GM19397 (cell line): ENCODE measurements at regions not wholly inside any gene's neighbourhood (a gene's known extent, or its start where the extent isn't known, plus 50 kb on each side); places are given as distances from the start of the nearest gene placed in this dataset.

Source experiments
- ATAC-seq: cut with Tn5 transposase; IDR thresholded peaks from one replicate; pipeline ENCODE4 v1.9.1; 2021; ENCODE audit warnings: mild to moderate bottlenecking, moderate library complexity; ENCODE audit not compliant: unreplicated experiment

DNA sequence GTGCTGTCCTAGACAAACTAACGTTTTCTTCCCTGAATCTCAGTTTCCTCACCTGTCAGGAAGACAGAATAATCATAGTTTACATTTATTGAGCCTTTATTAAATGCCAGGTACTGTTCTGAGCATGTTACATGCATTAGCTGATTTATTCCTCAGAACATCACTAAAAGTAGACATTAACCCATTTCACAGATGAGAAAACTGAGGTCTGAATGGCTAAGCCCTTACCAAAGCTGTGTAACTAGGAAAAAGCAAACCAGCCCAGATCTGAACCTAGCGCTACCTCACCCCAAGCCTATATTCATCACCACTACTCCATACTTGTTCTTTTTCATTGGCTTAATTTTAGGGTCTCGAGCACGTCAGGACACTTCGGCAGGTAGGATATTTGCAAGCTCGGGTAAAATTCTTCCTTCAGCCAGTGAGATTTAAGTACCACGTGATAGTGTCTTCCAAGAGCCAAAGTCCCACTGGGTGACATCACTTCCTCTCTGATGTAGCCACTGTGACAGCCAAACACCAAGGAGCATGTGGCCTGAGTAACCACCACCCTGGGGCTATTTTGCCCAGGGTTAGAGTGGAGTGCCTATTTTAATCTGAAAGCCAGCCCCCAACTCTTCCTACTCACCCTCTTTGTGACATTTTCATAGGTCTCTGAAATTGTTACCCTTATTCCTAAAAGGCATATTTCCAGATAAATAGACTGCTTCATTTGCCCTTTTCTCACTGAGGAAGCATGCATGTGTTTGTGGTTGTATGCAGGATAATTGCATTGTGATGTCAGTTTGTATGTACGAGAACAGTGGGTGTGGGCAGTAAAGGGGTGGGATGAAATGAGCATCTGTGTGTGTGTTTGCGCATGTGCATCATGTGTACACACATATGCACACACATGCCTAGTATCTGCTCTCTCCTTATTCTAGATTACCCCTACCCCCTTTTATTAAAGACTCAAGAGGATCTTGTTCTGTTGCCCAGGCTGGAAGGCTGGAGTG is 62.2 kb upstream of the WSCD2 start:
- no peak for ATAC-seq

DNA sequence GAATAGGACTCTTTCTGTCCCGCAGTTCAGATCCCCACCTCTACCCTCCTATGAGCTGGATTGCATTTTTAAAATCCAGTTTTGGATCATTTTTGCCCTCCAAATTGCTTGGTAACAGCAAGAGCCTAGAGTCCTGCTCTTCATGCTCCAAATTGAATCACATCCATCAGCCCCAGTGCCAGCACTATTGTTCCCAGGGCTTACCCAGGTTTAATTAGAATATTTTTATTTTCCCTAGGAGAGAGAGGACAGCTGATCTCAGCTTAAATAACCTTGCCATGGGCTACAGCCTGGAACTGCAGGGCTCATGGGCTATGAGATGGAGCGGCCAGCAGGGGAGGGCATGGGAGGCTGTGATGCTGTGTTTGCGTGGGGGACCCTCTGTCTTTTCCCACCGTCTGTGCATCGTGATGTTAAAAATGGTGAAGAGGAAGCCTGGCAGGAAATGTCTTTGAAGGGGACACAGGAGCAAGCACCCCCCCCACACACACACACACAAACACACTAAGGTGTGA is 59.4 kb upstream of the WSCD2 start:
- ATAC-seq, result no peak

DNA sequence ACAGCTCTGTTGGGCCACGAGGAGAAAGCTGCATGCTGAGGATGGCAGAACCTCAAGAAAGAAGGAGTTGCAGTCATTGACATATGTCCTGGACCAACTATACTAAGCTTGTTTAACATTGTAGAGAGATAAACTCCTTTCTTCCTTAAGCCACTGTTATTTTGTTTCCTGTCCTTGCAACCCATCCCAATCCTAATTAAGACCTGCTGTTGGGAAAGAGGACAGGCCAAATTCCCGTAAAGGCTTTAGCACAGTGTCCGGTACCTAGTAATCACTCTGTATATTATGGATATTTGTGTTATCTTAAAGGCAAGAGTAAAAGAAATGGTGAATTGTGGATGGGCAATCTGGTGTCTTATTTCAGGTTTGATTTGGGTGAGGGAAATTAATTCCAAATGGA is 53.5 kb upstream of the WSCD2 start:
- ATAC-seq, result no peak

DNA sequence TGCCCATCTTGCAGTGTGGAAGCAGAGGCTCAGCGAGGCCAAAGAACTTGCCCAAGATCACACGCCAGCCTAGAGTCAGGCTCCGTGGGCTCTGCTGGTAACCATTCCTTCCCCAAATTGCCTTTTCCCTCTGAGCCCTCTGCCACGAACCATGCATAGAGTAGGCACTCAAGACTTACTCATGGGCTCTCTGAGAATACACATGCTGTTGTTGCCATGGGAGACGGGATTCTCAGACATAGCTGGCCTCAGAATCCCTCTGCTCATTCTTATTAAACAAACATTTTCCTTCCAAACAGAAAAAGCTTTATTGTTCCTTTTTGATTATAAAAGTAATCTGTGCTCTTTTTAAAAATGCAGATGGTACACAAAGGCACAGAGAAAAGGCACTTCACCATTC is 52.5 kb upstream of the WSCD2 start:
- ATAC-seq, result no peak

DNA sequence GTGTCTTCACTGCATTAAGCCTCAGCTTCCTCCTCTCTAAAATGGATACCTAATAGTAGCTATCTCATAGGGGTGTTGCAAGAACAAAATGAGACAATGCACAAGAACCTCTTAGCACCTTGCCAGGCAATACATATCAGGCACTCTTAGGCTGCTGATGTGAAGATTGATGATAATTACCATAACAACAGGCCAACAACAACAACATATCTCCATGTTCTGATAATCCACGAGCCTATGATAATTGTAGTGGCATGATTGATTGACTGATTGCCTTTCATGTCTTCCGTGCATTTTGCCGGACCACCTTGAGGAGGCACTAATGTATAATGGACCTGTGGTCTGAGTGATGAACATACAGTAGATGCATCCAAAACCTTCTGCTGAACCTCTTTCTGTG is 50.7 kb upstream of the WSCD2 start:
- ATAC-seq, result no peak
